Hematopoietic multipotent progenitor cell treated with erythropoietin and hydrocortisone succinate and interleukin-3 and kit ligand, for 6 days (in vitro differentiated cells): ENCODE measurements at regions not wholly inside any gene's neighbourhood (a gene's known extent, or its start where the extent isn't known, plus 50 kb on each side); places are given as distances from the start of the nearest gene placed in this dataset.

ENCODE experiments used
- DNase-seq: peaks from one replicate; pipeline ENCODE4 v3.0.0-alpha.2; 2015

DNA sequence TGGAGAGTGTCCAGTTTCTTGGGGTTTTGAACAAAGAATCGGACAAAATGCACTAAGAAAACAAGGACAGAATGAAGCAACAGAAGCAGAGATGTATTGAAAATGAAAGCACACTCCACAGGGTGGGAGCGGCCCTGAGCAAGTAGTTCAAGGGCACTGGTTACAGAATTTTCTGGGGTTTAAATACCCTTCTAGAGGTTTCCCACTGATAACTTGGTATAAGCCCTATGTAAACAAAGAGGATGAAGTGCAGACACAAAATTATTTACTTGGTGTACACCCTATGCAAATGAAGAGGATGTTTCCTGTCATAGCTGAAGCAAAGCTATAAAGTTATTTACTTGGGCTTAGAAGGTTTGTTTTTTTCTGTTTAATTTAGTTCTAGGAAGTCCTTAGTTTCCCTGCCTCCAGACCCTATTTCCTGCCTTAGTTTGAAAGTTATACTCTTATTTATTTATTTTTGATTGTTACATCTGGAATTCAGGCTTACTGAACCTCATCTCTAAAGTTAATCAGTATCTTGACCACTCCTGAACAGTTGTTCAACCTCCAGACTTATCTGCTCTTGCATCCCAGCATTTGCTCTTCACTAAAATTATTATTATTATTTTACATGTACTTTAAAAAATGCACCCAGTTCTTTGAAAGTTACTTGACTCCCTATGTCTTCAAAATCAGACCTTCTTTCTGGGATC lies 193.5 kb downstream of the SPP2 start:
- no peak for DNase-seq

DNA sequence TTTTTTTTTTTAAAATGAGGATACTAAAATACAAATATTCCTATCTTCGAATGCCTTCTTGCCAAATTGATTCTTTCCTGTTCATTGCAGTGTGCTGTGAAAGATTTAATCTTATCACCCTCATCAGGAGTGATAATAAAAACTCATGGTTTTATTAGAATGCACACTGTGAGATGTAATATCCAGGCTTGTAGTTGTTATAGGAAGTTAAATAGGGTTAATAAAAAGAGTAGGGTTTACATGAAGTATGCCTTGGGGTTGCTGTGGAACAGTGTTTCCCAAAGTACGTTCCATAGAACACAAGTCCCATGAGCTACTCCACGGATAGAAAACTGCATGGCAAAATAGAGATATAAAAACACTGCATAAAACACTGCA lies 191.9 kb downstream of the SPP2 start:
- DNase-seq: no peak

DNA sequence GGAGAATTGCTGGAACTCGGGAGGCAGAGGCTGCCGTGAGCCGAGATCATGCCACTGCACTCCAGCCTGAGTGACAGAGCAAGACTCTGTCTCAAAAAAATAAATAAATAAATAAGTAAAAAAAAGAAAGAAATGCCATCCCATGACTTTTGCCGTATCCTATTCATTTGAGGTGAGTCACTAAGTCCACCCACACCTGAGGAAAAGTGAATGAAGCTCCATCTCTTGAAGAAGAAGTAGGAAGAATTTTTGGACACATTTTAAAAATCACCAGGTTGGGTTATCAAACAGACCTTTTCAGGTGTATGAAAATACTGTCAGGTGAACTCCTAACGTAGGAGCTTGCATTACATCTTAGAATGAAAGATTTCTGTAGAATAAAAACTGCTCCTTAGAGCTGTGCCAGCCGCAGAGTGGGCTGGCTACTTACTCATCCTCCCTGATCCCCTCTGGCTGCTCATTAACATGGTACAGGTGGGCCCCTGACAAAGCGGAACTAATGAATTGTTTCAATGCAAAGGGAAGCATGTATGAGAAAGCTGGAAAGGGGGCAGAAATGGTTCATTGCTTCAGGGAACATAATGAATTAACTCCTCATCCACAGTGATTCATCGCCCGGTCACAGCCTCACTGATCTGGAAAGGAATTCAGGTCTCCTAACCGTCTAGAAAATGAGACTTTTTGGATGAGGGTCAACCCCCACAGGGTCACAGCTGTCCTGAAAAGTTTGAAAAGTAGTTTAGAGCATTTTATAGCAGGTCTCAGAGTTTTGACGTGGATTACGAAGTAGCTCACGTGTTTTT lies 191.4 kb downstream of the SPP2 start:
- DNase-seq: no peak

DNA sequence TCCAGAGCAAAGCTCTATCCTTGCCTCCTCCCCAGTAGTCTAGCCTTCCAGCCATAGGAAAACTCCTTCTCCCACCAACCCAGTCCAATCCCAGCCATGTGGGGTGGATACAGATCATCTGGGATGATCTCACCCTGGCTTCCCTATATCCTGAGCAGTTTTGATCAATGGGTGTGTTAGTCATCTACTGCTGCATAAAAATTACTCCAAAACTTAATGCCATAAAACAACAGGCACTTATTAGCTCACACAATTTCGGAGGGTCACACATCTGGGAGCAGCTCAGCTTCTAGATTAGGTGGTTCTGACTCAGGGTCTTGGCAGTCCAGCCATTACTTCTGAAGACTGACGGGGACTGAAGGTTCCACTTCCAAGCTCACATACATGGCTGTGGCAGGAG lies 190.4 kb downstream of the SPP2 start:
- no peak for DNase-seq

DNA sequence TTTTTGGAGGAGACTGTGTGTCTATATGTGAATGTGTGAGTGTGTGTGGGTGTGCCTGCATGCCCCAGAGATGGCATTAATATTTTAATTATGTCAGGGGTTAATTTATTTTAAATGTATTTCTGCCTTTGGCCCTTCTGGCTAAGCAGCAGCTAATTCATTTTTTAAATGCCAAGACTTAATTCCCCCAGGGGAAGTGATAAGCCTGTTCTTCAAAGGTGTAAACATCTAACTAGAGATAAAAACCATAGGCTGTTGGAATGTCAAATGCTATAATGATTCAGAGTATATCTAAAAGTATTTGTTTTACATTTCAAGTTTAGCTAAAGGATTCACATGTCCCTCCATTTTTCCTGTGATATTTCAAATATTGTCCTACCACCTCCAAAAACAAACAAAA lies 184.7 kb downstream of the SPP2 start:
- DNase-seq: no peak

DNA sequence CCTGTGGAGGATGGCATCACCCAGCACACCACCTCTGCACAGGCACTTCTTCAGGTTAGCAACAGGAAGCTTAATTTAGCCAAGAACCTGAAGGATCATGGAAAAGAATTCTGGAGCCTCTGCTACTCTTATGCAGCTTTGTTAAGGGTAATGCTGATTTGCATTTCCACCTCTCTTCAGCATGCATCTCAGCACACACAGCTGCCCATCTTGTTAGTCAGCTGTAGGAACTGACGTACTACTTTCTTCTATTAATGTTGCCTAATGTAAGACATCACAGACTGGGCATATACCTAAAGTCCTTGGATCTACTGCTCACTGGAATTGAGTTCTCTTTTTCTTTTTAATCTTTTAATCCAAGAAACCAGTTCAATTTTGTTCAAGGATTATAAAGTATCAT lies 181.0 kb downstream of the SPP2 start:
- DNase-seq: no peak

DNA sequence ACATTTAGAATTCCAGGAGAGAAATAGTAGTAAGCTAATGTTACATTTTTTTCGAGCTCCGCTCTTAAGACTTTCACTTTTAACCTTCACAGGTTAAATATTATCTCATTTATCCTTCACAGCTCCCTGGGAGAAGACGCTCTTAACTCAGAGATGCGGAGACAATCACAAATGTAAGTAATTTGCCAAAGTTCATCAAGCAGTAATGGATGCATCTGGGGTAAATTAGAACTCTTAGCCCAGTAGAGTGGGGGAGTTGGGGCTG lies 168.5 kb downstream of the SPP2 start:
- DNase-seq: no peak

DNA sequence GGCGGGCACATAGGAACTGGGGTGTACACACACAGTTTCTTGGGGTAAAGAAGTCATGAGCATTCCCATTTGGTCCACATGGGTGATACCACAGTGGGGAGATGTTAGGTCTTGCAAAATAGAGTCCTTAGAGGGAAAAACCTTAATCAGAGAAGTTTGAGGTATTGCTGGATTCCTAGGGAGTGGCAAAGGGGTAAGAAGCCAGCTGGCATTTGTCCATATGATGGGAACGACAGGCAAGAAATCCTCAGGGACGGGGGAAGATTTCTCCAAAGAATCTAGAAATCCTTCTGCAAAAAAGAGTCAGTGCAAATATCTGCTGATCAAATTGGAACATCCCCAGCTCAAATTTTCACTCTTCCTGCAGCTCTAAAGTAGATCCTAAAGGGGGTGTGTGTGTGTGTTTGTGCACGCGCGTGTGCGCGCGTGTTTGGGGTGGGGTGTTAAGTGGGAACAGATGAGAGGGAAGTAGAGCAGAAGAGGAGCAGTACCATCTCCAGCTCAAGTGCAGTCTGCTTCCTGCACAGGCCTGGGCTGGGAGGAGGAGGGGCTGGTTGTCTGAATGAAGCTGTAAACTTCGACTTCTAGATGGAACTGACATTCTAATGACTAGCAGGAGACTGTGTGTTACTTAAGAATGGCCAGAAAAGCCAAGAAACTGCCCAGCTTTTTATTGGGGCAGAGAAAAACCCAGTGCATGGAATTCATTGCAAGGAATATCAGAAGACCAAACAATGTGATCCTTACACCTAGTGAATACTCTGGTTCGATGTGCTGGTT lies 168.0 kb downstream of the SPP2 start:
- DNase-seq: no peak

DNA sequence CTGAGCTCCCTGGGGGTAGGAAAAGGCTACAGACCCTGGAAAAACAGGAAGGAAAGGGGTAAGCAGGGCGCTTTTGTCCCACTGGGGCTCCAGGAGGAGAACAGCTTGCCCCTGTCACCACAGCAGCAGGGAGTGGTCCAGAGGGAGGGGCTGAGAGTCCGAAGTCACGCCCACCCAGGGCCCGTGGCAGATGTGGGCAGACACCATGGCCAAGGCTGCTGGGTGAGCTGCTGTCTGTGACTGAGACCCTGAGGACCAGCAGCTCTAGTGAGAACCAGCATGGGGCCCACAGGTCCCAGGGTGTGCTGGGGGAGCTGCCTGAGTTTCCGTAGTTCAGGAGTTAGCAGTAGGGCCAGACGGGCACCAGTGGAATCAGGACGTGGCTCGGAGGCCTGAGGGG lies 162.0 kb downstream of the SPP2 start:
- DNase-seq: no peak

DNA sequence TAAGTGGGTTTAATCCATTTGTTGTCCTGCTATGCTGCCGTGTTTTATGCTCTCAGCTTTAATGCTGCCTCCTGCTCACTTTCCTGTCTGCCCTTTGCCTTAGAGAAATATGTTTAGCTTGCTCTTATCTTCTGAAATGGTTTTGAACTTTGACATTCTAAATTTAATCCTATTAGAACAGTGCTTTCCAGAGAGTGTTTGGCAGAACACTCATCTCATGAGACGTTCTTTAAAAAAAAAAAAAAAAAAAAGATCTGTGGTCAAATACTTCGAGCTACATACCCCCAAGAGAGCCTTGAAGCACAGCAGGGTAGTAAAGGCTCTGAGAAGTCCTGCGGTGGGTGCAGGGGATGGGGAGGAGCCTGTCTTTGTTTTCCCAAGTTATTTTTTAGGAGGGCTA lies 161.3 kb downstream of the SPP2 start:
- DNase-seq: no peak

DNA sequence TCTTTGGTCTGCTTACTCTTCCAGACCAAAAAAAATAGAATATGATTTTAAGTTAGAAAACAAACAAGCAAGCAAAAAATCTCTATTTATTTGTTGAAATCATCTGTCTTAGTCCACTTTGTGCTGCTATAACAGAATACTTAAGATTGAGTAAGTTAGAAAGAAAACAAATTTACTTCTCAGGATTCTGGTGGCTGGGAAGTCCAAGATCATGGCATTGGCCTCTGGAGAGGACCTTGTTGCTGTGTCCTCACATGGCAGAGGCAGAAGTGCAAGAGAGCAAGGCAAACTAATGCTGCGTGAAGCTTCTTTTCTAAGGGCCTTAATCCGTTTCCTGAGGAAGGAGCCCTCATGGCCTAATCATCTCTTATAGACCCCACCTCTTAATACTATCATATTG lies 156.2 kb downstream of the SPP2 start:
- DNase-seq: no peak

DNA sequence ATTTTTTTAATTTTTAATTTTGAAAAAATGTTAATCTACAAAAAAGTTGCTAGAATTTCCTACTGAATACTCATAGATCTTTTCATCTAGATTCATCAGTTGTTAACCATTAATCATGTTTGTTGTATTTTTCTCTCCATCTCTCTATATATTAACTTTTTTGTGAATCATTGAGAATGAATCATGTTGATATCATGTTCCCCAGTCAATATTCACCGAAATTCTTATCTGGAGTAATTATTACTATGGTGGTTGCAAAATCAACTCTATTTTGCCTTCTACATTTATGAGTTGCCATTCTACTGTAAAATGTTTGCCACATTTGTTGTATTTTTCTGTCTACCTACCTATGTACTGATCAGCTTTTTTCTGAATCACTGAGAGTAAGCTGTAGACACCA lies 154.0 kb downstream of the SPP2 start:
- no peak for DNase-seq

DNA sequence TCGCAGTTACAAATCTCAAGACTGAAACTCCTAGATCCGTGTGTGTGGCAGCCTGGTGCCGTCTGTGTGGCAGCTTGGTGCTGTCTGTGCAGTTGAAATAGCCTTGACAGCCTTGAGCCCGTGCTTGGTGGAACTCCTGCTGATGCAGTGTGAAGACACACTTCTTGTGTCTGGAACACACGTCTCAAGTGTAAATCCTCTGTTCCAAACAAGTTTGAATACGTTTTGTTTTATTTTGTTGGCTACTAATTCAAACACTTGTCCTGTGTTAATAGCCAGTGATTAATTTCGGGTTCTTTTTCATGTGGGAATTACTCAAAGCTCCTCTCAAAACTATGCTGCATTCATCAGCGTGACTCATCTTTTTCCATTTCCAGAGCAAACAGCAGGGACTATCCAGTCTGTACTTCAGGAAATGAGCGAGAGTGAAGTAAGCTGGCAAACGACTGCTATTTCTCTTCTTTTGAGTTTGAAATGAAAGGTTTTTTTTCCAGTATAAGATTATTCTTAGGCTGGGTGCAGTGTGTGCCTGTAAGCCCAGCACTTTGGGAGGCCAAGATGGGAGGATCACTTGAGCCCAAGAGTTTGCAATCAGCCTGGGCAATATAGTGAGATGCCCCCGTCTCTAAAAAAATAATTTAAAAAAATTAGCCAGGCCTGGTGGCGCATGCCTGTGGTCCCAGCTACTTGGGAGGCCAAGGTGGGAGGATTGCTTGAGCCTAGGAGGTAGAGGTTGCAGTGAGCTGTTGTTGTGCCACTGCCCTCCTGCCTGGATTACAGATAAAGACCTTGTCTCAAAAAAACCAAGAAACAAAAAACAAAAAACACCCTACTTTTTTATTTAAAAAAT lies 152.9 kb downstream of the SPP2 start:
- no peak for DNase-seq

DNA sequence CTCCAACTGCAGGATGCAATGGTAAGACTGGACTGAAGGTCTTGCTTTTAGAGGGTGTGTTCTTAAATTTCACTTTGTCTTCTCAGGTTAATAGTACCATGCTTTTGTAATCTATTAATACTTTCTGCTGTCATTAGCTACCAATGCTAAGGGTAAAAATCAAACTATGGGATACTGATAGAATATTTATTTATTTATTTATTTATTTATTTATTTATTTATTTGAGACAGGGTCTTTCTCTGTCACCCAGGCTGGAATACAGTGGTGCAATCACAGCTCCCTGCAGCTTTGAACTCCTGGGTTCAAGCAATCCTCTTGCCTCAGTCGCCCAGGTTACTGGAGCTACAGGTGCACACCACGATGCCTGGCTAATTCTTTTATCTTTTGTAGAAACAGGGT lies 152.1 kb downstream of the SPP2 start:
- no peak for DNase-seq

DNA sequence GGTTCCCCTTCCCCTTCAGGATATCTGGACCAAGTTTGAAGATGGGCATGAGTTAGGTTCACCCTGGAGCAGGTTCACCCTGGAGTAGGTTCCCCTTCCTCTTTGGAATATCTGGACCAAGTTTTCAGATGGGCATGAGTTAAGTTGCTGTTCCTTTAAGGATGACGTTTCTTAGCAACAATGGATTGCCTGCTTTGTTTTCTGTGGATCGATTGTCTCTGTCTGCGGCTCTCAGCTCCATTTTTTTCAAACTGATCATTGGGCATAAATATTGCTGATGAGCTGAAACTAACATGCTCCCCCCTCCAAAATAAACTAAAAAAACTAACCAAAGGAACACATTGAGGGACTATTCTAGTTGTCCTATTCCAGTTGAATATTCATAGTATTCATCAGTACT lies 149.5 kb downstream of the SPP2 start:
- DNase-seq: no peak

DNA sequence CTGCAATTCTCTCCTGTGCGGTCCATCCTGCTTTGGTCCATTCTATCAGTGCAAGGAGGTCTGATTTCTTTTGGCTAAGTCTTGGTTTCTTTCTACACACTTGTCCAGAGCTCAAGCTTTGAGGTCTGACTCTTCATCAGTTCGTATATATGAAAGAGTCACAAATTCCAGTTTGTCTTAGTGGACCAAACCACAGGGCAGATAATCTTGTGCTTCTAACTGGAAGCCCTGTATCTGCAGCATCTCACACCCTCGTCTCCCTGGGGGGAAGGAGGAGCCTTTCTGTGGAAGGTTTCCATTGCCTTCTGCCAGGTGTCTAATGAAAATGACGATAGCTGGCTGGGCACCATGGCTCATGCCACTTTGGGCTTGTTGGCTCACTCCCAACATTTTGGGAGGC lies 148.5 kb downstream of the SPP2 start:
- DNase-seq: no peak

DNA sequence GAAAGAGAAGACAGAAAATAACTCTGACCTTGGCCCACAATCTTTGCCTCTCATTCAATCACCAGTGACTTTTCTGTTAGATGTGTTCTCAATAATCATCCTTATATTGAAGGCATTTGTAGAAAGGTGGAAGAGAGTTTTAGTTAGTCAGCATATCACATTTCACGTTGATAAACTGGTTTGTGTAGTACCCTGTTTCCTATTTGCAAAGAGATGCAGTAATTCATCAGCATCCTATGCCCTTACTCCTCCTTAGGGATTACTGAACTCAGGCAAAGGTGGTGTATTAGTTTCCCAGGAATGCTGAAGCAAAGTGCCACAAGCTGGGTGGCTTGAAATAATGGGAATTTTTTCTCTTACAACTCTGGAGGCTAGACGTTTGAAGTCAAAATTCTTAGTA lies 145.0 kb downstream of the SPP2 start:
- no peak for DNase-seq

DNA sequence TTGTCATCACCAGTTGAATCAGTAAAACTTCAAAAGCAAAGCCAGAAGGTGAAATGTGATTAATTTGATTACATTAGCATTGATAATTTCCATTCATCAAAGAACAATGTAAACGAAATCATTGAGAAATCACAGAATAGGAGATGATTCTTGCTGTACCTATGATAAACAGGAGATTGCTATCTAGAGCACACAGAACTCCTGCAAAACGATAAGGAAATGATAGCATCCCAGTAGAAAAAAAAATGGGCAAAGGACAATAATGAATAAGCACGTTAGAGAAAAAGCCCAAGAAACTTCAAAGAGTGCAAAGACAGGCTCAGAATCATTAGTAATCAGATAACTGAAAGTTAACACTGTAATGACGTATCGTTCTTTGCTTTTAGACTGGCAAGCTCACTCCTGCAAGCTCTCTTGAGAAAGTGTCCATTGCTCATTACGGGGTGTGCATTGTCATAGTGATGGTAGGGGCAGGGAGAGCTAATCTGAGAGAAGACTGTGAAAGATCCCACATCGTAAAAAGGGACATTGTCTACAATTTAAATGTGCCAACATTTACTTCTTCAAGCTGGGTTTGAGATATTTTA lies 143.6 kb downstream of the SPP2 start:
- no peak for DNase-seq

DNA sequence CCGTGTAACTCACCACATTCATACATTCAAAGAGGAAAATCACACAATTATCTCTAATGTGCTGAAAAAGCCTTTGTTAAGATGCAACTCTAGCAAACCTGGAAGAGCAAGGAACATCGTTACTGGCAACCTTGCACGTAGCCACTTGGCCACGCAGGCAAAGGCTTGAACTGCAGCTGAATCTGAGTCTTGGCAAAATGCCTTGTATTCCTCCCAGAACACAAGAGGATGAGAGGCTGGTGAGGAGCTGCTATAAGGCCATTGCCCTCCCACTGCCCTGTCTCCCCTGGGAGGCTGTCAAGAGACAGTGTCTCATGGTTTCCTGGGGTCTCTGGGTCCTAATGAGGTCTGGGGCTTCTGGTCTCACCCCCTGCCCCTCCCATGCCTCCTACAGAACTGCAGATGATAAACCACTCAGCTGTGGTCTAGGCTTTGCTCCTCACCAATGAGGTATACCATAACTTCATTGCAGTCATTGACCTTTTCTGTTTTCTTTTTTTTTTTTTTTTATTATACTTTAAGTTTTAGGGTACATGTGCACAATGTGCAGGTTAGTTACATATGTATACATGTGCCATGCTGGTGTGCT lies 141.4 kb downstream of the SPP2 start:
- DNase-seq: no peak

DNA sequence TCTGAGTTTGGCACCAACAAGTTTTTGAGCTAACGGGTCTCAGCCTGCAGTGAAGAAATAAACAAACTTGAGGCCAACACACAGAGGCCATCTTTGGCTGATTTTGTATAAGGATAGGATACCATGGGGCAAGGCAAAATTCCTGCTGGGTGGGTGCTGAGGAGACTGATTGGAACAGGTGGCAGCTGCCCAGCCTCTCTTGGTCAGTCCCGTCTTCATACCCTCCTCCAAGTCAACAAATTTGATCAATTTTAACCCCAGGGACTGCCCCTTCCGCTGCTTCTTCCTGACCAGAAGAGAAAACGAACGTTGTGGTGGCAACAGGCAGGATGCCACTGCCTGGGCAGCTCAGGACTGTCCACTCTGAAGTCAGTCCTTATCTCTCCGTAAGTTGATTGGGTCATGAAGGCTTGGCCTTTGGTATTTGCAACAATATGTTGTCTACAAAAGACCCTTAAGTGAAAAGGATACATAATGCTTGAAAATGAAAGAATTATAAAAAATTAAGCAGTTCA lies 139.3 kb downstream of the SPP2 start:
- no peak for DNase-seq

DNA sequence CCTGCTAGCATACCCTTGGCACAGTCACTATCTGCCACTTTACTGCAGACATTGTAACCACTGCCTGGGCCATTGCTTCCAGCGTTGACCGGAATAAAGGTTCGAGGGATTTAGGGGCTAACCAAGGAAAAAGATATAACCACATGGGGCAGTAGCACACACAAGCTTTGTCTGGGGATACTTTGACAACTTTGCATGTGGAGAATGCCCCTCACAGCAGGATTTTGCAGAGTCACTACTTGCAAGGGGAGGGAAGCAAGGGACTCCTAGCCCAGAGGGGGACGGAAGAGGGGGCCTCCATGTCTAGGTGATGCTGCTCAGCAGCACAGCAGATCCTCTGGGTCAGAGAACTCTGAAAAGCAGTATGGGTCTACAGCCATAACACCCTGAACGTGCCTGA lies 138.7 kb downstream of the SPP2 start:
- DNase-seq: no peak

DNA sequence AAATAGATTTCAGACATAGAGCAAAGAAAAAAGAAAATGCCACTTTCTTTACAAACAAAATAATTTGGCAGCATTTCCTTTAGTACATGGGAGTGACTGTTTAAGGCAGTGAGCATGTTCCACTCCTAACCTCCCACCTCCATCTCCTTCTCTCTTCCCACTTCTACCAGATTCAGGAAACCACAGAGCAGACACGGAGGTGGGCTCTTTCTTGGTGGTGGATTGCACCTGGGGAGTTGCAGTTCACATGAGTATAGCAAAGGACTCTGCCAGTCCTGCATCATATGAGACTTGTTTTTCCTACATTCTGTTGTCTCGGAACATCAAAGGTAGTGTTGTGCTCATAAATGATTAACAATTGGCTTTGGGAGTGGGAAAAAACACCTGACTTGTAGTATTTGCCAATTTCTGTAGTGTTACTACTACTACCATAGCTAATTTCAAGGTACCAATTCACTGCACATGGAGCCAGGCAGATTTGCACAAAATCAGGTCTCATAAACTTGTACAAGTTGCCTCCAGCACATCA lies 137.2 kb downstream of the SPP2 start:
- DNase-seq: no peak
